BE2C (cell line): ENCODE measurements at regions not wholly inside any gene's neighbourhood (a gene's known extent, or its start where the extent isn't known, plus 50 kb on each side); places are given as distances from the start of the nearest gene placed in this dataset.

Source experiments
- DNase-seq: peaks from one replicate; pipeline ENCODE4 v3.0.0-alpha.2; 2020
- H3K27me3 ChIP-seq: fragments of 250-450 bp; sonication (Bioruptor Pico); 2 replicates; pipeline ENCODE4 v1.5.1; 2020; ENCODE audit warnings: mild to moderate bottlenecking
- H3K36me3 ChIP-seq: fragments of 250-450 bp; sonication (Bioruptor Pico); 2 replicates; pipeline ENCODE4 v1.5.1; 2020; ENCODE audit warnings: mild to moderate bottlenecking
- H3K4me1 ChIP-seq: fragments of 250-450 bp; sonication (Bioruptor Pico); 2 replicates; pipeline ENCODE4 v1.5.1; 2020
- H3K4me3 ChIP-seq: 2 replicates; pipeline ENCODE4 v1.5.1; 2011; ENCODE audit warnings: low read depth, low read length
- H3K9me3 ChIP-seq: fragments of 250-450 bp; sonication (Bioruptor Pico); 2 replicates; pipeline ENCODE4 v1.5.1; 2020
- CTCF ChIP-seq: IDR thresholded peaks from 2 replicates; pipeline ENCODE4 v1.5.1; 2012; ENCODE audit warnings: mild to moderate bottlenecking, low read depth, low read length

DNA sequence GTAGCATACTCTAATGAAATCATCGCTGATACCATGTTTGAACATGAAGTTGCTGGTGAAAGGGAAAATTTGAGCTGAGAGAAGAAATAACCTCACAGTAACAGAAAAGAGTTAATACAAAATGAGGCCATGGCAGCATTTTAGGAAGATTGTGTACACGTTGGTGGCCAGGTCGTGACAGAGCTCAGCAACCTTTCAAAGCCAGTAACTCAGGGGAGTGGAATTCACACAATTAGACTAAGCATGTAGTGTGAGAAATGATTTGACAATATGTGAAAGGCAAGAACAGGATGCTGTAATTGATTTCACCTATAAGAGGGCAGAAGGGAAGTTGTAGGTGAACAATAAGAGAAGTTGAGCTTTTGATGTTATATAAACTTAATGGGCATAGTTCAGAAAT lies 246.3 kb downstream of the OGFRL1 start:
- Histone ChIP-seq H3K4me1 (no peaks in the 10 kb centered on the region), H3K27me3 (peaks cover 16% of the 10 kb centered on the region), H3K36me3 (no peaks in the 10 kb centered on the region), H3K9me3 (no peaks in the 10 kb centered on the region), H3K4me3 (no peak overlapping the region)
- no peak for DNase-seq
- TF ChIP-seq CTCF: no peak

DNA sequence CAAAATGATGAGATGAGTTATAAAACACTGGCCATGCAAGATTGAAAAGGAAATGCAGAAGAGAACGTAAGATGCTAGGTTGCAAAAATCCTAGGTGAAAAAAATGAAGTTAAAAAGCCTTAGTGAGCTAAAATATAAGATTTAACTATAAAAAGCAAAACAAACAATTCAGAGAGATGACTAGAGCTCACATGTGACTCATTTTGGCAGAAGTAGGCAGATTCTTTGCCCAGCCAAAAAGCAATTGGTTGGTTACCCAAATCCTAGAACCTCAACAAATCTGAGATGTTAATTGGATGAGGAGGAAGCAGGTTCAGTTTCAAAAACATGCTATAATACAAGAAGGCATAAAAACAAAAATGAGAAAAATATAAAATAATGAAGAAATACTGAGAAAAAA lies 249.1 kb downstream of the OGFRL1 start:
- Histone ChIP-seq H3K4me3 (no peak overlapping the region), H3K27me3 (peaks cover 16% of the 10 kb centered on the region), H3K4me1 (no peaks in the 10 kb centered on the region), H3K36me3 (no peaks in the 10 kb centered on the region), H3K9me3 (no peaks in the 10 kb centered on the region)
- DNase-seq: no peak
- no peak for TF ChIP-seq CTCF

DNA sequence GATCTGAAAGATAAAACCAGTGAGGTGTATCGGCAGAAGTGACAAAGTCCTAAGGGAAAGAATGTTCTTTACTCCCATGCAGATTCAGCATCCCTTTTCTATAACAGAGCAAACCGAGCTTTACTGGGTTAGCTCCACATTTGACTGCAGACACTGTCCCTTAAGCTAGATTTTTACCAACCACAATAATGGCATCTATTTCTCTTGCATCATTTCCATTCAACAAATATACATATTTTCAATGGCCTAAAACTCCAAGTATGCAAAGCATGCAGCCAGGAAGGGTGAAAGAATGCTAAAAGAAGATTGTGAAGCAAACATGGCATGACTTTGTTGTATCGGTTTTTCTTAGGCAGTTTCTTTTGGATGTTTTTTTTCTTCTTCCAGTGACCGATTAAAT lies 255.4 kb downstream of the OGFRL1 start:
- DNase-seq: no peak
- H3K4me1 ChIP-seq: no peaks in the 10 kb centered on the region
- H3K36me3 ChIP-seq: no peaks in the 10 kb centered on the region
- no peak overlapping the region for H3K4me3 ChIP-seq
- TF ChIP-seq CTCF: no peak
- H3K9me3 ChIP-seq: no peaks in the 10 kb centered on the region
- no peaks in the 10 kb centered on the region for H3K27me3 ChIP-seq

DNA sequence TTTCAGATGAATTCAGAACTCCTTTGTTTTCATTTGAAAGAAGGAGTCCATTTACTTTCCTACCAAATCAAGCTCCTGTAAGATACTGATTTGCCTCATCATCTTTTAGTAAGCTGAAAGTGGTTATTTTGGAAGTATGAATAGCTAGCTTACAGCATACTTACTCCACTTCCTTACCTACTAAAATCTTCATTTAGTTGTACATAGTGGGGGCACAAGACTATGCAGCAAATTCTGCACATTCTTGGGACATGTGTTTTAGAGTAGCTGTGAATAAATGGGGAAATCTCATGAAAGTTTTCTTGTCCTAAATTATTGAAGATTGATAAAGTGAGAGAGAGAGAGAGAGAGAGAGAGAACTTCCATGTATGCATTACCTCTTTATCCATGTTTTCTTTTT lies 256.3 kb downstream of the OGFRL1 start:
- no peaks in the 10 kb centered on the region for H3K9me3 ChIP-seq
- no peaks in the 10 kb centered on the region for H3K27me3 ChIP-seq
- no peaks in the 10 kb centered on the region for H3K36me3 ChIP-seq
- H3K4me1 ChIP-seq: no peaks in the 10 kb centered on the region
- no peak overlapping the region for H3K4me3 ChIP-seq
- no peak for DNase-seq
- no peak for TF ChIP-seq CTCF

DNA sequence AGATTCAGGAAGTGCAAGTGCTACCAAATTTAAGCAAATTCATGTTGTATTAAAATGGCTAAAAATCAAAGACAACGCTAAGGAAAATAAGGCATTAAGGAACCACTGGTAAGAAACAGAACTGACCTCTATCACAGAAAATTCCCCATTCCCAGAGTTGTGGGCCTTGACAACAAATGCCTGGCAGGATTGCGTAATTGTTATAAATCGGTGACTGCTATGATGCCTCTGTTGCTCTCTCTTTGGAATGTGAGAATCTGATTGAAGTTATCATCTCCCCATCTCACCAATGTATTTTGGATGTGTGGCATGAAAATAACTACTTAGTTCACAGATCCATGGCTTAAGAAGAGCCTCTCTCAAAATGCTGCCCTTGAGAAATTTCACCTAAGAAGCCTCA lies 257.3 kb downstream of the OGFRL1 start:
- Histone ChIP-seq H3K4me3 (no peak overlapping the region), H3K9me3 (no peaks in the 10 kb centered on the region), H3K27me3 (no peaks in the 10 kb centered on the region), H3K36me3 (no peaks in the 10 kb centered on the region), H3K4me1 (no peaks in the 10 kb centered on the region)
- DNase-seq: no peak
- TF ChIP-seq CTCF: no peak

DNA sequence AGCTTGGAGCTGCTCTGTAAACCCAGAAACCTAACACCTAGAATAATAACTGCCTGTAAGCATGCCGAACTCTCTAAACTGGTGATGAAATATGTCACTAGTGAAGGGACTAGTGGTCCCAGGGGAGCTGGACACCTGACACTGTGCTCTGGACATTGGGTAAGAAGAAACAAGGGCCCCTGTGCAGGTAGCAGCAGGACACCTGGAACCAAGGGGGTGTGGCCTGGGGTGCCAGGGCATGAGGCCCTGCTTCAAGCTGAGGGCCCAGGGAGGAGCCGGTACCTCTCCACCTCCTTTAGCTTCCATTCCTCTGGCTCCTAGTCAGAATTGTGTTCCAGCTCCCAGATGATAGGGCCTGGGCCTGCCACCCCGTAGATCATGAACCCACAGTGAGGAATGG lies 263.2 kb downstream of the OGFRL1 start:
- Histone ChIP-seq H3K4me3 (no peak overlapping the region), H3K4me1 (no peaks in the 10 kb centered on the region), H3K36me3 (no peaks in the 10 kb centered on the region), H3K27me3 (no peaks in the 10 kb centered on the region), H3K9me3 (peaks cover 2% of the 10 kb centered on the region)
- no peak for TF ChIP-seq CTCF
- no peak for DNase-seq
